ENCODE measurements at regions not wholly inside any gene's neighbourhood (a gene's known extent, or its start where the extent isn't known, plus 50 kb on each side); places are given as distances from the start of the nearest gene placed in this dataset.

DNA sequence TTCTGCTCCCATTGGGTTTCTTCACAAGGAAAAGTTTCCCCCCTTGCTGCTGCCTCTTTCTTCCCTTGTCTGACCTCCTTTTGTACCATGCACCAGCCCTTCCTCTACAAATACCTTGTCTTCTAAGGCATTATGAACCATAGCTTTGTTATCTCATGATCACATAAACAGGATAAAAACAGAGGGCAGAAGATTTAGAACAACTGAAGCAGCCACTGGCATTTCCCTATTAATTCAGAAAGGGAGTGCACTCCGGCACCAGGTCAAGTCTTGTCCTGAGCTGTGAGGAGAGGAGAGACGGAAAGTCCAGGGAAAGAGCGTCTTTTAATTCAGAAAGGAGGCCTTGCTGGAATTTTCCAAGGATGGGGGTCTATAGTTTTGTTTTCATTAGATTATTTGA is 281.7 kb downstream of the RCHY1 start:
- DNase-seq (ENCODE audit: extremely low read depth in 1 of 4, low spot score in 3 of 4) (no peak), ATAC-seq (no peak), FAIRE-seq (no peak)
- H4K20me1 ChIP-seq (replicated peaks; ENCODE audit: control insufficient read depth, insufficient read depth, low read length) = no peaks in the 10 kb centered on the region
- intact Hi-C loops (cut with micrococcal nuclease) = no loop called here
- BruUV-seq (replicated peaks) = no TSS peak
- no peaks in the 10 kb centered on the region for H3K79me2 ChIP-seq (ENCODE audit: control insufficient read depth, insufficient read depth, low read length)
- H3K9me1 ChIP-seq (ENCODE audit: control insufficient read depth, insufficient read depth, low read length) = no peaks in the 10 kb centered on the region
- ChIA-PET POLR2A (no interaction called here), CTCF (ENCODE audit: low intra/inter-chr PET ratio) (no interaction called here)
- no peak overlapping the region for H3K9ac ChIP-seq (ENCODE audit: insufficient read depth in 1 of 2, low read depth in 2 of 2, low read length in 2 of 2)
- no peaks in the 10 kb centered on the region for H3K27me3 ChIP-seq (ENCODE audit: control insufficient read depth in 2 of 2, insufficient read depth in 2 of 2, low read length in 2 of 2)
- no peak overlapping the region for H3K4me3 ChIP-seq
- no peak overlapping the region for H3K4me2 ChIP-seq (ENCODE audit: insufficient read depth, low read length)
- H3K36me3 ChIP-seq (ENCODE audit: control insufficient read depth, insufficient read depth, low read length) = no peaks in the 10 kb centered on the region
- no peaks in the 10 kb centered on the region for H3K4me1 ChIP-seq (replicated peaks in 1 of 2; ENCODE audit: control insufficient read depth in 2 of 2, insufficient read depth in 2 of 2, low read length in 2 of 2)
- no peak overlapping the region for H2AFZ ChIP-seq (ENCODE audit: low read depth, low read length)
- H3K27ac ChIP-seq (ENCODE audit: extremely low read depth, low read depth, low read length) = no peak overlapping the region
- no peak for TF ChIP-seq PTBP1 (IDR thresholded peaks at IDR 0.05; ENCODE audit: low read depth, low read length)
- TF ChIP-seq NUFIP1 (IDR thresholded peaks at IDR 0.05; ENCODE audit: partially characterized antibody) = no peak
- no peak for TF ChIP-seq ZC3H4 (CRISPR knock-in tag; IDR thresholded peaks at IDR 0.05; ENCODE audit: borderline replicate concordance)
- TF ChIP-seq ZKSCAN1 (IDR thresholded peaks at IDR 0.05; ENCODE audit: low read depth, low read length) = no peak
- no peak for TF ChIP-seq BRF1 (IDR thresholded peaks at IDR 0.05; ENCODE audit: borderline replicate concordance, extremely low read depth, insufficient read length)
- TF ChIP-seq MLX (CRISPR knock-in tag; conservative IDR thresholded peaks at IDR 0.05) = no peak
- no peak for TF ChIP-seq TARDBP (IDR thresholded peaks at IDR 0.05)
- no peak for TF ChIP-seq ZC3H8 (IDR thresholded peaks at IDR 0.05)
- no peak for TF ChIP-seq TAL1 (IDR thresholded peaks at IDR 0.05)
- WGBS (ENCODE audit: insufficient coverage, low coverage, missing lambda C conversion rate) = 0% methylated on average over 3 of the region's 3 CpGs
- no peaks in the 10 kb centered on the region for H3K9me3 ChIP-seq (replicated peaks; ENCODE audit: control insufficient read depth, insufficient read depth, low read depth, low read length)
- in situ Hi-C loops (cut with MboI) = no loop called here
